Vagina (tissue), 2 donors: ENCODE measurements at regions not wholly inside any gene's neighbourhood (a gene's known extent, or its start where the extent isn't known, plus 50 kb on each side); places are given as distances from the start of the nearest gene placed in this dataset.

Experiments used
- CTCF ChIP-seq, 3 experiments: fragments of 450-650 bp in 2 of 3; fragments of 200-600 bp in 1 of 3; sonication (generic) in 1 of 3; IDR thresholded peaks; one replicate each; pipeline ENCODE4 v1.5.1; 2017 to 2019; ENCODE audit warnings: antibody characterized with exemption in 3 of 3, mild to moderate bottlenecking in 2 of 3, moderate library complexity in 2 of 3
- POLR2A ChIP-seq, 2 donors: fragments of 450-650 bp; IDR thresholded peaks; one replicate each; pipeline ENCODE4 v1.6.1; 2017; ENCODE audit warnings: antibody characterized with exemption in 2 of 2, mild to moderate bottlenecking in 2 of 2, moderate library complexity in 2 of 2

- TF ChIP-seq POLR2A (IDR thresholded peaks at IDR 0.05) (no peak), CTCF (IDR thresholded peaks at IDR 0.05) (no peak)
These were observed 57.4 kb upstream of the HGFAC start for GRCh38 chr4:3384391-3384770.
